ENCODE measurements at regions not wholly inside any gene's neighbourhood (a gene's known extent, or its start where the extent isn't known, plus 50 kb on each side); places are given as distances from the start of the nearest gene placed in this dataset.

Small RNA genes lying in the stretch of these regions (microRNA-seq; reads per million reads assigned to microRNA genes)
- gene MIR3679 (ENCODE audit: borderline number of aligned reads): 17.3 reads per million, percentile 39 among the genes with 10 or more reads in this experiment
